Hepatocyte (in vitro differentiated cells): ENCODE measurements at regions not wholly inside any gene's neighbourhood (a gene's known extent, or its start where the extent isn't known, plus 50 kb on each side); places are given as distances from the start of the nearest gene placed in this dataset.

Source experiments
- DNase-seq: peaks from one replicate; pipeline ENCODE4 v3.0.0-alpha.2; 2016; ENCODE audit warnings: low spot score
- H2AFZ ChIP-seq: fragments of 200-600 bp; sonication (generic); 2 replicates; pipeline ENCODE4 v1.6.0; 2016; ENCODE audit warnings: antibody characterized with exemption, mild to moderate bottlenecking
- H3K27ac ChIP-seq: fragments of 200-600 bp; sonication (generic); 2 replicates; pipeline ENCODE4 v1.5.1; 2016; ENCODE audit warnings: mild to moderate bottlenecking
- H3K27me3 ChIP-seq: fragments of 200-600 bp; sonication (generic); 2 replicates; pipeline ENCODE4 v1.6.1; 2016
- H3K36me3 ChIP-seq: fragments of 200-600 bp; sonication (generic); replicated peaks from 2 replicates; pipeline ENCODE4 v1.5.1; 2016; ENCODE audit warnings: low read depth; ENCODE audit not compliant: insufficient read depth
- H3K4me1 ChIP-seq: fragments of 200-600 bp; sonication (generic); 2 replicates; pipeline ENCODE4 v1.5.1; 2016; ENCODE audit warnings: mild to moderate bottlenecking, moderate library complexity; ENCODE audit not compliant: insufficient read depth
- H3K4me2 ChIP-seq: fragments of 200-600 bp; sonication (generic); 2 replicates; pipeline ENCODE4 v1.6.0; 2016
- H3K4me3 ChIP-seq: fragments of 200-600 bp; sonication (generic); 2 replicates; pipeline ENCODE4 v1.5.1; 2016; ENCODE audit warnings: mild to moderate bottlenecking
- H3K79me2 ChIP-seq: fragments of 200-600 bp; sonication (generic); 2 replicates; pipeline ENCODE4 v1.6.0; 2017; ENCODE audit warnings: mild to moderate bottlenecking
- H3K9me2 ChIP-seq: fragments of 200-600 bp; sonication (generic); replicated peaks from 2 replicates; pipeline ENCODE4 v1.6.0; 2017; ENCODE audit warnings: mild to moderate bottlenecking; ENCODE audit not compliant: insufficient read depth
- H3K9me3 ChIP-seq: fragments of 200-600 bp; sonication (generic); 2 replicates; pipeline ENCODE4 v1.5.1; 2016; ENCODE audit warnings: low read depth, mild to moderate bottlenecking
- H4K20me1 ChIP-seq: fragments of 200-600 bp; sonication (generic); 2 replicates; pipeline ENCODE4 v1.6.0; 2016; ENCODE audit warnings: mild to moderate bottlenecking; ENCODE audit not compliant: insufficient read depth, poor library complexity, severe bottlenecking
- EZH2 ChIP-seq: fragments of 200-600 bp; sonication (generic); IDR thresholded peaks from 2 replicates; pipeline ENCODE4 v1.6.1; 2016; ENCODE audit warnings: antibody characterized with exemption, mild to moderate bottlenecking, borderline replicate concordance
- EZH2phosphoT487 ChIP-seq: fragments of 200-600 bp; sonication (generic); IDR thresholded peaks from one replicate; pipeline ENCODE4 v1.6.1; 2018; ENCODE audit warnings: antibody characterized with exemption, mild to moderate bottlenecking, low read depth, moderate library complexity; ENCODE audit not compliant: unreplicated experiment, severe bottlenecking
- WGBS: methylation state at CpG from one replicate; pipeline ENCODE4 v1.1.6; 2016; ENCODE audit warnings: low lambda C conversion rate; ENCODE audit errors: missing lambda C conversion rate; 5-methylcytosine and 5-hydroxymethylcytosine counted together
- TF ChIP-seq, protein P1 (sequence below): fragments of 200-600 bp; sonication (generic); IDR thresholded peaks from 2 replicates; pipeline ENCODE4 v1.5.1; 2016; ENCODE audit warnings: antibody characterized with exemption, mild to moderate bottlenecking; ENCODE audit not compliant: poor library complexity

DNA sequence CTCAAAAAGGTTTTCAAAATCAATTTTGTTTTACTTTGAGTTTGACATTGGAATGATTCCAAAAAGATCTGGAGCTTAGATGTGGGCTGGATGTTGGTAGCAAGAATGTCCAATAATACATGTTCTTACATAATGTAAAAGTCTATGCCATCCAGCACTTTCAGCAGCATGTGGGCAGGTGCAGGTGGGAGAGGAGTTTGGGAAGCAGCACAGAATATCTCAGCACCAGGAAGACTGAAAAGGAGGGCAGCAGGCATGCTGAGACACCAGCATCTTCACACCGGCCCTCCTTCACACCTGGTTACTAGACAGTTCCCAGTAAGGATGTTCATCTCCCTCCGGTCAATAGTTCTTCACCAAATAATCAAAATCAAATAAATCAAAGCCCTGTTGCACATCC, 166.6 kb downstream of the ZBTB18 start:
- no peaks in the 10 kb centered on the region for H4K20me1 ChIP-seq
- DNase-seq, result no peak
- no peak overlapping the region for H3K4me3 ChIP-seq
- 100% methylated on average over 2 of the region's 2 CpGs for WGBS
- TF ChIP-seq EZH2, result no peak
- TF ChIP-seq, protein P1, sequence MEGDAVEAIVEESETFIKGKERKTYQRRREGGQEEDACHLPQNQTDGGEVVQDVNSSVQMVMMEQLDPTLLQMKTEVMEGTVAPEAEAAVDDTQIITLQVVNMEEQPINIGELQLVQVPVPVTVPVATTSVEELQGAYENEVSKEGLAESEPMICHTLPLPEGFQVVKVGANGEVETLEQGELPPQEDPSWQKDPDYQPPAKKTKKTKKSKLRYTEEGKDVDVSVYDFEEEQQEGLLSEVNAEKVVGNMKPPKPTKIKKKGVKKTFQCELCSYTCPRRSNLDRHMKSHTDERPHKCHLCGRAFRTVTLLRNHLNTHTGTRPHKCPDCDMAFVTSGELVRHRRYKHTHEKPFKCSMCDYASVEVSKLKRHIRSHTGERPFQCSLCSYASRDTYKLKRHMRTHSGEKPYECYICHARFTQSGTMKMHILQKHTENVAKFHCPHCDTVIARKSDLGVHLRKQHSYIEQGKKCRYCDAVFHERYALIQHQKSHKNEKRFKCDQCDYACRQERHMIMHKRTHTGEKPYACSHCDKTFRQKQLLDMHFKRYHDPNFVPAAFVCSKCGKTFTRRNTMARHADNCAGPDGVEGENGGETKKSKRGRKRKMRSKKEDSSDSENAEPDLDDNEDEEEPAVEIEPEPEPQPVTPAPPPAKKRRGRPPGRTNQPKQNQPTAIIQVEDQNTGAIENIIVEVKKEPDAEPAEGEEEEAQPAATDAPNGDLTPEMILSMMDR, result no peak
- TF ChIP-seq EZH2phosphoT487, result no peak
- no peaks in the 10 kb centered on the region for H3K27me3 ChIP-seq
- H3K4me1 ChIP-seq, result peaks cover 4% of the 10 kb centered on the region
- H3K27ac ChIP-seq, result no peak overlapping the region
- no peak overlapping the region for H2AFZ ChIP-seq
- H3K79me2 ChIP-seq, result no peaks in the 10 kb centered on the region
- H3K4me2 ChIP-seq, result no peak overlapping the region
- no peaks in the 10 kb centered on the region for H3K9me3 ChIP-seq
- no peaks in the 10 kb centered on the region for H3K36me3 ChIP-seq
- no peaks in the 10 kb centered on the region for H3K9me2 ChIP-seq

DNA sequence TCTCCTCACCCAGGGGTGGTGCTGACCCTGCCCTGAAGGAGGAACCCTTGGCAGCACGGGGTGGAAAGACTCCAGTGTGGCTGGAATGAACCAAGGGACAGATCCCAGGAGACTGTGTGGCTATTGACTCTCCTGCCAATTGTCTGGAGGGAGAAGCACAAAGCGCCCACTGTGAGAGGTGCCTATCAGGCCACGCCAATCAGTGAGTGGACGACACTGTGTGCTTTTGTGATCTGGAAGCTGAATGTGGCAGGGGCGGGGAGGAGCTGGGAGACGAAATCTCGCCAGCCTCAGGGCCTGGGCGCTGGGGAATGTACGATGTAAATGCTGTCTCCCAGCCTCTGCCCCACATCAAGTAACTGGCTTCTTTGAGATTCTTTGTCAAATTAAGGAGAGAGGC, 167.1 kb downstream of the ZBTB18 start:
- no peaks in the 10 kb centered on the region for H4K20me1 ChIP-seq
- no peaks in the 10 kb centered on the region for H3K9me3 ChIP-seq
- no peak overlapping the region for H3K4me3 ChIP-seq
- 81% methylated on average over 9 of the region's 9 CpGs for WGBS
- no peak overlapping the region for H2AFZ ChIP-seq
- TF ChIP-seq, protein P1, result no peak
- no peak for TF ChIP-seq EZH2phosphoT487
- TF ChIP-seq EZH2, result no peak
- H3K36me3 ChIP-seq, result no peaks in the 10 kb centered on the region
- H3K9me2 ChIP-seq, result no peaks in the 10 kb centered on the region
- no peak overlapping the region for H3K4me2 ChIP-seq
- H3K4me1 ChIP-seq, result peaks cover 4% of the 10 kb centered on the region
- no peak overlapping the region for H3K27ac ChIP-seq
- DNase-seq, result no peak
- H3K27me3 ChIP-seq, result no peaks in the 10 kb centered on the region
- H3K79me2 ChIP-seq, result no peaks in the 10 kb centered on the region

DNA sequence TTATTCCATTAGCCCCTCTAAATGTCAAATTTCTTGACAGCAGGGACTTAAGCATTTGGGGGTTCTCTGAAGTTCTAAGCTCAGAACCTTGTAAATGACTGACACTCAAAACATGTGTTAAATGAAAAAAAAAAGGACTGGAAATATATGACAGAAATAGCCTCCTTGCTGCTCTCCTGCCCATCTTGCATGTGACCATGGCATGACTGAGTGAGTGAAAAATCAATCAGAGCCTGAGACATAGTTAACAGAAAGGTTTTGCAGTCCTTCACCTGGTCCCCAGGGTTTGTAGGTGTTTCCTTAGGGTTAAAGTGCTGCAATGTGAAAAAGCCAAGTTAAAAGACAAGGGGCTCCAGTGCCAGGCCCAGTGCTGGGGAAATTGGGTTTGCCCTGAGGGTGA, 168.1 kb downstream of the ZBTB18 start:
- Histone ChIP-seq H3K9me2 (no peaks in the 10 kb centered on the region), H4K20me1 (no peaks in the 10 kb centered on the region), H3K4me1 (no peaks in the 10 kb centered on the region), H3K27ac (no peak overlapping the region), H3K9me3 (no peaks in the 10 kb centered on the region), H3K4me3 (no peak overlapping the region), H3K27me3 (no peaks in the 10 kb centered on the region), H3K36me3 (no peaks in the 10 kb centered on the region), H3K4me2 (no peak overlapping the region), H3K79me2 (no peaks in the 10 kb centered on the region), H2AFZ (no peak overlapping the region)
- DNase-seq, result no peak
- no peak for TF ChIP-seq EZH2
- TF ChIP-seq EZH2phosphoT487, result no peak
- TF ChIP-seq, protein P1, result no peak

- H3K4me3 ChIP-seq, result no peak overlapping the region
- H3K4me1 ChIP-seq, result no peaks in the 10 kb centered on the region
- no peak for DNase-seq
- no peak overlapping the region for H2AFZ ChIP-seq
- WGBS, result 88% methylated on average over 5 of the region's 5 CpGs
- no peaks in the 10 kb centered on the region for H3K36me3 ChIP-seq
- no peaks in the 10 kb centered on the region for H3K79me2 ChIP-seq
- no peak overlapping the region for H3K27ac ChIP-seq
- no peaks in the 10 kb centered on the region for H3K9me2 ChIP-seq
- no peaks in the 10 kb centered on the region for H3K27me3 ChIP-seq
- TF ChIP-seq EZH2phosphoT487, result no peak
- TF ChIP-seq, protein P1, result no peak
- TF ChIP-seq EZH2, result no peak
- no peaks in the 10 kb centered on the region for H3K9me3 ChIP-seq
- H4K20me1 ChIP-seq, result no peaks in the 10 kb centered on the region
- no peak overlapping the region for H3K4me2 ChIP-seq
These were observed 168.7 kb downstream of the ZBTB18 start for GRCh38 chr1:244219802-244220201.
